Ishikawa (cell line): ENCODE measurements at regions not wholly inside any gene's neighbourhood (a gene's known extent, or its start where the extent isn't known, plus 50 kb on each side); places are given as distances from the start of the nearest gene placed in this dataset.

ENCODE experiments used
- CEBPB ChIP-seq: IDR thresholded peaks from 2 replicates; pipeline ENCODE4 v1.6.1; 2012
- CREB1 ChIP-seq: IDR thresholded peaks from 2 replicates; pipeline ENCODE4 v1.6.1; 2012; ENCODE audit warnings: low read depth
- EGR1 ChIP-seq: IDR thresholded peaks from 2 replicates; pipeline ENCODE4 v1.6.1; 2012
- EP300 ChIP-seq: IDR thresholded peaks from 2 replicates; pipeline ENCODE4 v1.6.1; 2012; ENCODE audit warnings: borderline replicate concordance
- FOXM1 ChIP-seq: IDR thresholded peaks from 2 replicates; pipeline ENCODE4 v1.6.1; 2012; ENCODE audit warnings: low read depth, borderline replicate concordance
- NFIC ChIP-seq: IDR thresholded peaks from 2 replicates; pipeline ENCODE4 v1.6.1; 2012
- RAD21 ChIP-seq: IDR thresholded peaks from 2 replicates; pipeline ENCODE4 v1.6.1; 2012; ENCODE audit warnings: low read depth
- TAF1 ChIP-seq: IDR thresholded peaks from 2 replicates; pipeline ENCODE4 v1.6.1; 2012; ENCODE audit warnings: low read depth, mild to moderate bottlenecking
- TCF12 ChIP-seq: IDR thresholded peaks from 2 replicates; pipeline ENCODE4 v1.6.1; 2012; ENCODE audit warnings: low read depth
- TEAD4 ChIP-seq: IDR thresholded peaks from 2 replicates; pipeline ENCODE4 v1.6.1; 2012
- YY1 ChIP-seq: IDR thresholded peaks from 2 replicates; pipeline ENCODE4 v1.6.1; 2012; ENCODE audit warnings: low read depth
- ZBTB7A ChIP-seq: IDR thresholded peaks from 2 replicates; pipeline ENCODE4 v1.6.1; 2012; ENCODE audit warnings: low read depth
- TF ChIP-seq, protein P1 (sequence below): IDR thresholded peaks from 2 replicates; pipeline ENCODE4 v1.6.1; 2012; ENCODE audit warnings: low read depth, mild to moderate bottlenecking
- TF ChIP-seq, protein P2 (sequence below): IDR thresholded peaks from 2 replicates; pipeline ENCODE4 v1.6.1; 2012
- TF ChIP-seq, protein P3 (sequence below): IDR thresholded peaks from 2 replicates; pipeline ENCODE4 v1.6.1; 2012

DNA sequence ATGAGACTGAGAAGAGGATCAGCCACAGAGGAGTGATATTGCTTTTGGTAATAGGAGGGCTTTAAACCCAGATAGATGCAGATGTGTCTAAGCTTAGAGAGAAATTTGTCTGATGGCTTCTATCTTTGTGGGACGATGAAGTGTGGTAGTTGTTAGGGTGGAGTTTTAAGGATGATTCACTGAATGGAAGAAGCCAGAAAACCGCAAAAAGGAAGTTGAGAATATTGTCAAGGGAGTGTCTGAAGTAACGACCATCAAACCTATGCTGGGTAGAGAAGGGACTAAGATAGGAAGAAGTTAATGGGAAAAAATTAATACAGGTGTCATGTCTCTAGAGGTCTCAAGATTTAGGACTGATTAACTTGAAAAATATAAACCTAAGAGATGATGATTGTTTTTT, 195.6 kb upstream of the MC4R start:
- no peak for TF ChIP-seq FOXM1
- no peak for TF ChIP-seq CREB1
- no peak for TF ChIP-seq TAF1
- TF ChIP-seq ZBTB7A = no peak
- TF ChIP-seq RAD21 = no peak
- no peak for TF ChIP-seq NFIC
- TF ChIP-seq TEAD4 = no peak
- TF ChIP-seq YY1 = no peak
- TF ChIP-seq EGR1 = no peak

DNA sequence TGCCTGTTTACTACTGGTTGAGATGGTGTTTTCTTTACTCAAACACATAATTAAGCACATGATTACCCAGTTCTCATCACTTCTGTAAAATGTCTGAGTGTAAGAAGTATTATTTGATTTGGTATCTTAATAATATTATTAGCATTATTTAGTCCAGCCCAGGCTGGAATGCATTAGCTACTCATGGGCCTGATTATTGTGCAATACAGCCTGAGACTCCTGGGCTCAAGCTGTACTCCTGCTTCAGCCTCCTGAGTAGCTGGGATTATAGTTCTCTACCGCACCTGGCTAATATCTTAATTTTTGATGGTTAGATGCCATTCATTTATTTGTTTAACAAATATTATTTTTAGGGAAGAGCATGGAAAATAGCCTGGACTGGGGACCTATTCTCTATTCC, 197.6 kb upstream of the MC4R start:
- TF ChIP-seq CREB1 (no peak), RAD21 (no peak), FOXM1 (no peak), TCF12 (no peak), YY1 (no peak), EP300 (no peak), TAF1 (no peak), TEAD4 (no peak), ZBTB7A (no peak), EGR1 (no peak), CEBPB (no peak), NFIC (no peak)
- TF ChIP-seq, protein P1, sequence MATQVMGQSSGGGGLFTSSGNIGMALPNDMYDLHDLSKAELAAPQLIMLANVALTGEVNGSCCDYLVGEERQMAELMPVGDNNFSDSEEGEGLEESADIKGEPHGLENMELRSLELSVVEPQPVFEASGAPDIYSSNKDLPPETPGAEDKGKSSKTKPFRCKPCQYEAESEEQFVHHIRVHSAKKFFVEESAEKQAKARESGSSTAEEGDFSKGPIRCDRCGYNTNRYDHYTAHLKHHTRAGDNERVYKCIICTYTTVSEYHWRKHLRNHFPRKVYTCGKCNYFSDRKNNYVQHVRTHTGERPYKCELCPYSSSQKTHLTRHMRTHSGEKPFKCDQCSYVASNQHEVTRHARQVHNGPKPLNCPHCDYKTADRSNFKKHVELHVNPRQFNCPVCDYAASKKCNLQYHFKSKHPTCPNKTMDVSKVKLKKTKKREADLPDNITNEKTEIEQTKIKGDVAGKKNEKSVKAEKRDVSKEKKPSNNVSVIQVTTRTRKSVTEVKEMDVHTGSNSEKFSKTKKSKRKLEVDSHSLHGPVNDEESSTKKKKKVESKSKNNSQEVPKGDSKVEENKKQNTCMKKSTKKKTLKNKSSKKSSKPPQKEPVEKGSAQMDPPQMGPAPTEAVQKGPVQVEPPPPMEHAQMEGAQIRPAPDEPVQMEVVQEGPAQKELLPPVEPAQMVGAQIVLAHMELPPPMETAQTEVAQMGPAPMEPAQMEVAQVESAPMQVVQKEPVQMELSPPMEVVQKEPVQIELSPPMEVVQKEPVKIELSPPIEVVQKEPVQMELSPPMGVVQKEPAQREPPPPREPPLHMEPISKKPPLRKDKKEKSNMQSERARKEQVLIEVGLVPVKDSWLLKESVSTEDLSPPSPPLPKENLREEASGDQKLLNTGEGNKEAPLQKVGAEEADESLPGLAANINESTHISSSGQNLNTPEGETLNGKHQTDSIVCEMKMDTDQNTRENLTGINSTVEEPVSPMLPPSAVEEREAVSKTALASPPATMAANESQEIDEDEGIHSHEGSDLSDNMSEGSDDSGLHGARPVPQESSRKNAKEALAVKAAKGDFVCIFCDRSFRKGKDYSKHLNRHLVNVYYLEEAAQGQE = no peak
- TF ChIP-seq, protein P2, sequence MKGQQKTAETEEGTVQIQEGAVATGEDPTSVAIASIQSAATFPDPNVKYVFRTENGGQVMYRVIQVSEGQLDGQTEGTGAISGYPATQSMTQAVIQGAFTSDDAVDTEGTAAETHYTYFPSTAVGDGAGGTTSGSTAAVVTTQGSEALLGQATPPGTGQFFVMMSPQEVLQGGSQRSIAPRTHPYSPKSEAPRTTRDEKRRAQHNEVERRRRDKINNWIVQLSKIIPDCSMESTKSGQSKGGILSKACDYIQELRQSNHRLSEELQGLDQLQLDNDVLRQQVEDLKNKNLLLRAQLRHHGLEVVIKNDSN = no peak
- TF ChIP-seq, protein P3, sequence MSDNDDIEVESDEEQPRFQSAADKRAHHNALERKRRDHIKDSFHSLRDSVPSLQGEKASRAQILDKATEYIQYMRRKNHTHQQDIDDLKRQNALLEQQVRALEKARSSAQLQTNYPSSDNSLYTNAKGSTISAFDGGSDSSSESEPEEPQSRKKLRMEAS = no peak

DNA sequence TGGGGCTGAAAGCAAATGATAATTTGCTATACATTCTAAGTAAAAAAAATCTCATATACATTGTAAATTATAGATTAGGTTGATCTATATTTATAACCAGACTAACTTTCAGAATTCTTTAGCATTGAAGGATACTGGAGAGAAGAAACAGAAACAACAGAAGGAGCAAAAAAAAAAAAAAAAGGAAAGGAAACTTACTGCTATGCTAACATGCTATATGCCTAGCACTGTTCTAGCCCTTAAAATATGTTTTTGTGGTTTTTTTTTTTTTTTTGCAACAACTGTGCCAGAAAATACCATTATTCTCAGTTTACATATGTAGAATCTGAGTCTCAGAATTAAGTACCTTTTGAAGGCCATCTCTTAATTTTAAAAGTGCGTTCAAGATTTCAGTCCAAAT, 204.9 kb upstream of the MC4R start:
- TF ChIP-seq, protein P3 = no peak
- TF ChIP-seq FOXM1 (no peak), EP300 (no peak), TCF12 (no peak)

DNA sequence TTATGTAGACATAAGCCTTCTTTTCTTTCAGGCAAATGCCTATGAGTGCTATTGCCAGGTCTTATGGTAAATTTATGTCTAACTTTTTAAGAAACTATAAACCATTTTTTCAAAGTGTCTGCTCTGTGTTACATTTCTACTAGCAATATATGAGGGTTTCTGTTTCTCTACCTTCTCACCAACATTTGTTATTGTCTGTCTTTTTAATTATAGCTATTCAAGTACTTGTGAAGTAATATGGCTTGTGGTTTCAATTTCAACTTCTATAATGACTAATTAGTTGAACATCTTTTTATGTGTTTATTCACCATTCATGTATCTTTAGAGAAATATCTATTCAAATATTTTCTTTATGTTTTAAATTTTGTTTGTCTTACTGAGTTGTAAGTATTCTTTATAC, 213.1 kb upstream of the MC4R start:
- TF ChIP-seq EGR1 = no peak
- TF ChIP-seq EP300 = no peak
- no peak for TF ChIP-seq TEAD4
- TF ChIP-seq RAD21 = no peak
- TF ChIP-seq, protein P3 = no peak
- TF ChIP-seq NFIC = no peak
- no peak for TF ChIP-seq TAF1

DNA sequence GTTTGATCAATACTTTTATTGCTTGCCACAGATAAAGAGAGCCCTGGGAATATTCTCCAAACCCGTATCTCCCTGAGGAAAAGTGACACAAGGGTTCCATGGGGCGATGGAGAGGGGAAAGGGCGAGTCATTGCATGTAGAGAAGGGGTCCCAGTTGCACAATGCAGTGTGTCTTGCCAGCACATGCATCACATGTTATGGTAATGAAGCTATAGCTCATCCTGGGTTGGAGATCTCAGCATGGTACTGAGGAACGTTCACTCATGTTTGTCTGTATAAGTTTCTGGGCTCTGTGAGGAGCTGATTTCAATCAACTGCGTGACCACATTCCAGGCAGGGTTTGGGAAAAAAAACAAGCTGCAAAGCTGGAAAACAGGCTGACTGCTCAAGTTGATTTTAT, 220.7 kb upstream of the MC4R start:
- TF ChIP-seq, protein P3 = no peak
- TF ChIP-seq EP300 (no peak), CEBPB (no peak), FOXM1 (no peak), RAD21 (no peak), YY1 (no peak)
- TF ChIP-seq, protein P1 = no peak

DNA sequence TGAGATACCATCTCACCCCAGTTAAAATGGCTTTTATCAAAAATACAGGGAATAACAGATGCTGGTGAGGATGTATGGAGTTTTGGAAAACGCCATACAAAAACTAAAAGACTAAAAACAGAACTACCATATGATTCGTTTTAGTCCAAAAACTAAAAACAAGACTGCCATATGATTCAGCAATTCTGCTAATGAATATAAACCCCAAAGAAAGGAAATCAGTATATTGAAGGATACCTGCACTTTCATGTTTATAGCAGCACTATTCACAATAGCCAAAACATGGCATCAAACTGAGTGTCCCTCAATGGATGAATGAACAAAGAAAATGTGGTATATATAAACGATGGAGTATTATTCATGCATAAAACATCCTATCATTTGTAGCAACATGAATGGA, 224.4 kb upstream of the MC4R start:
- TF ChIP-seq, protein P2 = no peak
- TF ChIP-seq, protein P3 = no peak
- TF ChIP-seq, protein P1 = no peak
- no peak for TF ChIP-seq ZBTB7A
